Activated B cell treated with CpG ODN at 0.5 μM for 24 hours (primary cell): ENCODE measurements at regions not wholly inside any gene's neighbourhood (a gene's known extent, or its start where the extent isn't known, plus 50 kb on each side); places are given as distances from the start of the nearest gene placed in this dataset.

Experiments used
- ATAC-seq: fragments of 200-7000 bp; cut with Tn5 transposase; one replicate; pipeline ENCODE4 v1.10.0; 2021; ENCODE audit warnings: low read depth, mild to moderate bottlenecking, moderate library complexity
- CTCF ChIA-PET: fragments of 350-600 bp; sonication (Branson Sonifier 250); formaldehyde crosslinking; loops from one replicate; lab custom pipeline; 2021; ENCODE audit warnings: antibody characterized with exemption; lab: Charles Lee
- POLR2A ChIA-PET: fragments of 350-600 bp; sonication (Branson Sonifier 250); formaldehyde crosslinking; loops from one replicate; lab custom pipeline; 2021; ENCODE audit warnings: antibody characterized with exemption; lab: Charles Lee
- DNase-seq: peaks from one replicate; pipeline ENCODE4 v3.0.0; 2022
- H3K27ac Mint-ChIP-seq: one replicate; pipeline ENCODE4 v1.8.0; 2020; ENCODE audit warnings: mixed read lengths
- H3K27me3 Mint-ChIP-seq: one replicate; pipeline ENCODE4 v1.8.0; 2021; ENCODE audit warnings: mixed read lengths
- H3K36me3 Mint-ChIP-seq: one replicate; pipeline ENCODE4 v1.8.0; 2021; ENCODE audit warnings: low read depth, mixed read lengths
- H3K4me1 Mint-ChIP-seq: one replicate; pipeline ENCODE4 v1.8.0; 2021; ENCODE audit warnings: mixed read lengths
- H3K4me3 Mint-ChIP-seq: one replicate; pipeline ENCODE4 v1.8.0; 2020; ENCODE audit warnings: mild to moderate bottlenecking, mixed read lengths
- H3K9me3 Mint-ChIP-seq: one replicate; pipeline ENCODE4 v1.8.0; 2020; ENCODE audit warnings: mixed read lengths
- intact Hi-C: fragments of 100-400 bp; cut with micrococcal nuclease; formaldehyde crosslinking; loops from one replicate; pipeline ENCODE4 v1.15.1; 2024
- TF ChIP-seq, protein P1 (sequence below): fragments of 200-600 bp; IDR thresholded peaks from one replicate; pipeline ENCODE4 v1.8.0; 2022; ENCODE audit warnings: antibody characterized with exemption, mild to moderate bottlenecking

- TF ChIP-seq, protein P1, sequence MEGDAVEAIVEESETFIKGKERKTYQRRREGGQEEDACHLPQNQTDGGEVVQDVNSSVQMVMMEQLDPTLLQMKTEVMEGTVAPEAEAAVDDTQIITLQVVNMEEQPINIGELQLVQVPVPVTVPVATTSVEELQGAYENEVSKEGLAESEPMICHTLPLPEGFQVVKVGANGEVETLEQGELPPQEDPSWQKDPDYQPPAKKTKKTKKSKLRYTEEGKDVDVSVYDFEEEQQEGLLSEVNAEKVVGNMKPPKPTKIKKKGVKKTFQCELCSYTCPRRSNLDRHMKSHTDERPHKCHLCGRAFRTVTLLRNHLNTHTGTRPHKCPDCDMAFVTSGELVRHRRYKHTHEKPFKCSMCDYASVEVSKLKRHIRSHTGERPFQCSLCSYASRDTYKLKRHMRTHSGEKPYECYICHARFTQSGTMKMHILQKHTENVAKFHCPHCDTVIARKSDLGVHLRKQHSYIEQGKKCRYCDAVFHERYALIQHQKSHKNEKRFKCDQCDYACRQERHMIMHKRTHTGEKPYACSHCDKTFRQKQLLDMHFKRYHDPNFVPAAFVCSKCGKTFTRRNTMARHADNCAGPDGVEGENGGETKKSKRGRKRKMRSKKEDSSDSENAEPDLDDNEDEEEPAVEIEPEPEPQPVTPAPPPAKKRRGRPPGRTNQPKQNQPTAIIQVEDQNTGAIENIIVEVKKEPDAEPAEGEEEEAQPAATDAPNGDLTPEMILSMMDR: no peak
- POLR2A ChIA-PET: no interaction called here
- Mint-ChIP-seq H3K9me3 (no peaks in the 10 kb centered on the region), H3K36me3 (no peaks in the 10 kb centered on the region), H3K4me3 (no peak overlapping the region), H3K27ac (no peak overlapping the region), H3K27me3 (no peaks in the 10 kb centered on the region), H3K4me1 (no peaks in the 10 kb centered on the region)
- DNase-seq (no peak), ATAC-seq (no peak)
- intact Hi-C loops: no loop called here
- CTCF ChIA-PET: no interaction called here
Measured at GRCh38 chr14:81686512-81686911, 152.9 kb upstream of the SEL1L start.

DNA sequence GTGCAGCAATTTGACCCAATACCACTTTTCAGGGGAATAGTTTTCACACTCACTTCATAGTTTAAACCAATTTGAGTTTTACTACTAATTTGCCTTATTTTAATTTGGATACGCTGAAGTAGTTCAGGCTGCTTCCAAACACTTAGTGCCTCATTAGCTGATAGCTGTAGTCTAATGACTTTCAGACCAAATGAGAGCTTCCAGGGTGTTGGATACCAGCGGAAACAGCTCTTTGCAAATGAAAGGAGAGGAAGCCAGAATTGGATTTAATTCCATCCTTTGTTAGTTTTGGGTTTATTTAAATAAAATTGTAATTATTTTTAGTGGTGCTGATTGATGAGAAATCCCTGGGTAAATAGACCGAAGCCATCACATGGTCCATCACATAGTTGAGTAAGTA lies 158.3 kb upstream of the SEL1L start:
- CTCF ChIA-PET: no interaction called here
- TF ChIP-seq, protein P1: no peak
- no peak for ATAC-seq
- H3K27me3 Mint-ChIP-seq: no peaks in the 10 kb centered on the region
- H3K27ac Mint-ChIP-seq: no peak overlapping the region
- no peaks in the 10 kb centered on the region for H3K36me3 Mint-ChIP-seq
- no peaks in the 10 kb centered on the region for H3K9me3 Mint-ChIP-seq
- H3K4me3 Mint-ChIP-seq: no peak overlapping the region
- intact Hi-C loops: no loop called here
- POLR2A ChIA-PET: no interaction called here
- no peaks in the 10 kb centered on the region for H3K4me1 Mint-ChIP-seq
- no peak for DNase-seq

DNA sequence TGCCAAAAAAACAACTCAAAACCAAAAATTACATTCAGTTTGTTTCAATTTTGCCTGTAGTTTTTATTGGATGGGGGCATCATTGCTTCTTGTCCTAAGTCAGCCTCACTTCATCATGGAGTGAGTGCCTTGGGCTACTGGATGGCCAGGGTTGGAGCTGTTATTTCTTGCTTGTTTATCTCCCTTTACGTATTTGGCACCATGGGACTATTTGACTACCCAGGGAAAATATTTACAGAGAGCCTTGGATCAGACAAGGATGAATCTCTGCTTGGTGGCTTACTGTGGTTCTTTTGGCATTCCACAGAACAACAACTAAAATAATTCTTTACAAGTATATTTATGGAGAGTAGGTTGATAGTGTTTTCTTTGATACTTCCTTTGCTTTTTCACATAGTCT lies 160.8 kb upstream of the SEL1L start:
- intact Hi-C loops: no loop called here
- no peaks in the 10 kb centered on the region for H3K36me3 Mint-ChIP-seq
- H3K27me3 Mint-ChIP-seq: no peaks in the 10 kb centered on the region
- H3K9me3 Mint-ChIP-seq: no peaks in the 10 kb centered on the region
- DNase-seq: no peak
- CTCF ChIA-PET: no interaction called here
- no peak for ATAC-seq
- no peak overlapping the region for H3K4me3 Mint-ChIP-seq
- TF ChIP-seq, protein P1: no peak
- H3K27ac Mint-ChIP-seq: no peak overlapping the region
- POLR2A ChIA-PET: no interaction called here
- no peaks in the 10 kb centered on the region for H3K4me1 Mint-ChIP-seq

DNA sequence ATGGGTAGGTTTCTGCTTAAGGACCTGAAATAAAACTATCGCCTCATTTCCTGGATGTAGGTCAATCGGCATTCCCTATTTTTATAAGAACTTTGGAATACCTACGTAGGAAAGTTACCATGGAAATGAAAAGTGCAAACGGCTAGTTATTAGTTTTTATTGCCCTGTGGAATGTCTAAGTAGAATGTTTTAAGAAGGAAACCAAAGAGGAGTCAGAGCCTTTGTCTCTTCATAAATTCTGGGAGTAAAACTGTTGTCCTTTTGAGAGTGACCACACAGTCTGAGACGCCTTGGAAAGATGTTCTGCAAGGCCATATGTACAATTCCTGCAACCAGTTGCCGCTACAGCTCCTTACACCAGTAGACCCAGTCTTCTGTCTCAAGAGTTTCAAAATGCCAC lies 176.0 kb upstream of the SEL1L start:
- peaks cover 4% of the 10 kb centered on the region for H3K9me3 Mint-ChIP-seq
- CTCF ChIA-PET: no interaction called here
- POLR2A ChIA-PET: no interaction called here
- no peak overlapping the region for H3K4me3 Mint-ChIP-seq
- no peaks in the 10 kb centered on the region for H3K36me3 Mint-ChIP-seq
- intact Hi-C loops: no loop called here
- DNase-seq: no peak
- TF ChIP-seq, protein P1: no peak
- H3K4me1 Mint-ChIP-seq: no peaks in the 10 kb centered on the region
- no peaks in the 10 kb centered on the region for H3K27me3 Mint-ChIP-seq
- no peak overlapping the region for H3K27ac Mint-ChIP-seq
- no peak for ATAC-seq

DNA sequence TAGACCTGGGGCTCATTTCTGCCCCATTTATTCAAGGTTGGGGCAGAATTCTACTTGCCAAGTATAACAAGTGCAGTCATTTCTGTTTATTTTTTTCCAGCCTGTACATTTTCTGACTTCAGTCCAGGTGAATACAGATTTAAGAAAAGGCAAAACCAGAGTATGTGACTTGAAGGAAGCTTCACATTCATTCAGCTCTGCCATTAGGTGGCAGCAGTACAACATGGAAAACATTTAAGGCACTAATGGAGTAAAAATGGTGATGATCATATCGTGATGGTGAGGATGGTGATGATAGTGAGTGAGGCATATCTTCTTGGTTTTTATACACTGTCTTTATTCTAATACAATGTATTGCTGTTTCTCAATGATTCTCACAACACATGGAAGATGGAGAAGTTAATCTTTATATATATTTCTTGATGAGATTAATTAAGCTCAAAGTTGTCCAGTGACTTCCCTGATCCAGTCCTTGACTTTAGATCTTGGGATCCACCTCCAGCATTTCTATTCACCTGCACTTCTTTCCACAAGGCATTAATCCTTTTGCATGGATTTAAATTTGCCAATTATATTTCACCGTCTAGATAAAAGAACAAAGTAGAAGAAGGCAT lies 176.7 kb upstream of the SEL1L start:
- DNase-seq: no peak

More for the DNA sequence above, 176.7 kb upstream of the SEL1L start:
- H3K9me3 Mint-ChIP-seq: peaks cover 4% of the 10 kb centered on the region
- intact Hi-C loops: no loop called here
- CTCF ChIA-PET: no interaction called here
- no peak for ATAC-seq
- H3K27ac Mint-ChIP-seq: no peak overlapping the region
- no peak overlapping the region for H3K4me3 Mint-ChIP-seq
- POLR2A ChIA-PET: no interaction called here
- no peaks in the 10 kb centered on the region for H3K27me3 Mint-ChIP-seq
- TF ChIP-seq, protein P1: no peak
- H3K4me1 Mint-ChIP-seq: no peaks in the 10 kb centered on the region
- no peaks in the 10 kb centered on the region for H3K36me3 Mint-ChIP-seq
